Loucy (cell line): ENCODE measurements at regions not wholly inside any gene's neighbourhood (a gene's known extent, or its start where the extent isn't known, plus 50 kb on each side); places are given as distances from the start of the nearest gene placed in this dataset.

Experiments
- CTCF ChIP-seq: fragments of 200-600 bp; sonication (generic); conservative IDR thresholded peaks from 2 replicates; pipeline ENCODE4 v1.5.1; 2014; ENCODE audit warnings: mild to moderate bottlenecking, antibody characterized with exemption, low read length
- EZH2phosphoT487 ChIP-seq: fragments of 200-600 bp; IDR thresholded peaks from 2 replicates; pipeline ENCODE4 v1.6.1; 2018; ENCODE audit warnings: antibody characterized with exemption, mild to moderate bottlenecking, moderate library complexity, borderline replicate concordance

GRCh38 chr13:40178130-40178529 is 488.3 kb downstream of the FOXO1 start:
- TF ChIP-seq CTCF, result no peak
- no peak for TF ChIP-seq EZH2phosphoT487
